Pulmonary artery endothelial cell (primary cell): ENCODE measurements at regions not wholly inside any gene's neighbourhood (a gene's known extent, or its start where the extent isn't known, plus 50 kb on each side); places are given as distances from the start of the nearest gene placed in this dataset.
A peak's percentile ranks its signal among the peaks of the same experiment; 100 is the strongest.
"Not testable (repeated sequence)": the region's sequence is repeated elsewhere in the genome, so short reads cannot be mapped to it uniquely, and the experiment has no call there.

Experiments
- DNase-seq: peaks from one replicate; pipeline ENCODE4 v3.0.0-alpha.2; 2011; ENCODE audit warnings: low read depth, low spot score

DNA sequence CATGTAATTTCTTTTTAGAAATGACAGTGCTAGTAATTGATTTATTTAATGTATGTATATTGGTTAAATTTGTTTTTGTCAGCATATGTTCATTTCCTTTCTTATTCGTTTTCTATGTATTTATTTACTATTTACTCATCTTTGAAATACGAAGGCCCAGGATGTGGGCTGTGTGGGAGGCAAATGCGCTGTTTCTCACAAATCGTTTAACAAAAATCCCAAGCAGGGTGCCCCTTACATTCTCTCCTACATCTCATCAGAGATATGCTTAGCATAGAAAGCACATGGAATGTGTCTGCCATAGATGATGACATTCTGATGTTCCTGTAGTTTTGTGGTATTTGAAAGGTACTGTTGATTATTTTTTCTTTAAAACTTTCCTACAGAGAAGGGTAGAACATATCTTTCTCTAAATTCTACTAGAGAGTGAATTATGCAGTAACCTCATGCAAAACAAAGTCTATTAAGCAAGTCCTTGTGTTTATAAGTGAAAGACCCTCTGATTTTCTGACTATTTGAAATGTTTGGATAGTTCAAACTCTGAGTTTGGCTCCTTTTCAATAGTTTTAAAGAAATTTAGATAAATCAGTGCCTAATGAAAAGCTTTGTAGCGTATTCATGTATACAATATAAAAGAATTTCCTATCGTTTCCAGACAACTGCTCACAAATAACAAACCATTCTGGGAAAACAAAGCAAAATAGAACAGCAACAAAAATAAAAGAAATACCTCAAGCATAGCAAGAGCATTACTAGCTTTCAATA lies 111.1 kb upstream of the VGLL3 start:
- DNase-seq = no peak

DNA sequence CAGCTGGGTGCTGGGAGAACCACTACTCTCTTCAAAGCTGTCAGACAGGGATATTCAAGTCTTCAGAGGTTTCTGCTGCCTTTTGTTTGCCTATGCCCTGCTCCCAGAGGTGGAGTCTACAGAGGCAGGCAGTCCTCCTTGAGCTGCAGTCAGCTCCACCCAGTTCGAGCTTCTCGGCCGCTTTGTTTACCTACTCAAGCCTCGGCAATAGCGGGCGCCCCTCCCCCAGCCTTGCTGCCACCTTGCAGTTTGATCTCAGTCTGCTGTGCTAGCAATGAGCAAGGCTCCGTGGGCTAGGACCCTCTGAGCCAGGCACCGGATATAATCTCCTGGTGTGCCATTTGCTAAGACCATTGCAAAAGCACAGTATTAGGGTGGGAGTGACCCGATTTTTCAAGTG lies 106.8 kb upstream of the VGLL3 start:
- DNase-seq = not testable (repeated sequence)

DNA sequence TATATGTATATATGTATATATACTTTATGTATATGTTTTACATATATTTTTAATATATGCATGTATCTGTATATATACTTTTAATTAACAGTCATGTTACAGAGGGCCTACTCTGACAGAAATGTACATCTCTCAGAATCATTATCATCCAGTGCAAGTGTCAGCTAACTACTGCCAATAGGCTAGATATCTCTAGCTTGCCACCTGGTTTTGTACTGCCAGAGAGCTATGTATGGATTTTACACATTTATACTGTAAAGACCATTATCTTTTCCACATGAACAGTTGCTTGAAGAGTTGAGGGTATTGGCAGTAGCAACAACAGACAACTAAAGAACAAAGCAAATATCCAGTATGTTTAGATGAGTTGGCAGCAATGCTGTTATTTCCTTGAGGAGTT lies 99.7 kb upstream of the VGLL3 start:
- no peak for DNase-seq

GRCh38 chr3:87088993-87089841 lies 98.3 kb upstream of the VGLL3 start:
- no peak for DNase-seq

- no peak for DNase-seq
Measured at GRCh38 chr3:87088430-87088992, 97.6 kb upstream of the VGLL3 start.

DNA sequence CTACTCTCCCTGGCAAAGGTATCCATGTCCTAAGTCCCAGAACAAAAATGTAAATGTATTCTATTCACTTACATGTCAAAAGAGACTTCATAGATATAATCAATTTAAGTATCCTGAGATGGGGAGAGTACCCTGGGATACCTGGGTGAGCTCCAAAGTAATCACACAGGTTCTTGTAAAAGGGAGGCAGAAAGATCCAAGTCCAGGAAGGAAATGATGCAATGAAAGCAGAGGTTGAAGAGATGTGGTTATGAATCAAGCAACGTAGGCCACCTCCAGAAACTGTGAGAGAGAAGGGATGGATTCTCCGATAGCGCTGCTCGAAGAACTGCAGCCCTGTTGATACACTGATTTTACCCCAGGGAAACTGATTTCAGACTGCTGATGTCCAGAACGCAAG lies 93.9 kb upstream of the VGLL3 start:
- no peak for DNase-seq

DNA sequence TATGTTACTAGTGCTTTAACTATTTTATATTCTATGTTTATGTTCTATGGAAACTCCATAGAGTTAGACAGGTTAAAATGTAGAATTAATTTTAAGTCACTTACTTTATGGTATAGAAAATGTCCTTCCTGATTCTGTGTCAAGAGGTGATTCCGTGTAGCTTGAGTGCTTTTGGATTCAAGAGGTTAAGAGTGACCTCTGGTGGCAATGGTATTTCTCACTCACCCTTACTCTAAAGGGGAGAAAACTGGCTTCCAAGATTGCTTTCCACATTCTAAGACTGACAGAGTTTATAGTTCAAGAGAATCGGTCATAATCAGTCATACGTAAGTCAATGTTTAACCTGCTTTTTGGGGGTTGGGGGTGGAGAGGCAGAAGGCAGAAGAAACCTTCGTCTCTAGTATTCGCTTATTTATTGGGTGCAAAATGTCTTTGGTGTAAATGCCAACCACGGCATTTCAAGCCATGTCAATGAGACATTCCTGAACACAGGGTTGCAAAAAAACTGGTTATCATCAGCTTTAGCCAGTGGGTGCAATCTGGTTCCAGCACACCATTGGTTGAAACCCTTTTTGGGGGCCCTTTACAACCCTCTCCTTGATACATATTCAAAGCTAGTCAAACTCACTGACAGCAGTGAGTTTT lies 92.0 kb upstream of the VGLL3 start:
- peak; percentile 7 for DNase-seq

GRCh38 chr3:87077355-87077754 lies 86.4 kb upstream of the VGLL3 start:
- no peak for DNase-seq

GRCh38 chr3:87076946-87077345 lies 86.0 kb upstream of the VGLL3 start:
- DNase-seq = no peak

- DNase-seq = no peak
Measured at GRCh38 chr3:87073496-87074145, 82.7 kb upstream of the VGLL3 start.

GRCh38 chr3:87072446-87072845 lies 81.5 kb upstream of the VGLL3 start:
- DNase-seq = no peak

DNA sequence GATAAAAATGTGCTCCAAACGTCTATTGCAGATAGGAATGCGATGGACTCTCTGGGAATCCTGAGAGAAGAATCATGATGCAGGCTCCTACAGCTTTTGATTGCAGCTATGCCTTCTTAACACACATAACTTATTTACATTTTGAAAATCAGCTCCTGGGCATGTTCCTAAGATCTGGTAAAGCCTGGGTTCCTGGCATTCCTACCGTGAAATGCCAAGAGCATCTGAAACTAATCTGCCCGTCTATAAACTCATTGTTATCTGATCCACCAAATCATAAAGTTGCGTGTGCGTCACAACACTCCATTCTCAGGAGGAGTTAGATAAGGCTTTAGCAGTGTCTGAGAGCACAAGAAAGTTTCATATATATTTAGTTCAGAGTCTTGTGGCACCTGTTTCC lies 79.0 kb upstream of the VGLL3 start:
- no peak for DNase-seq

- DNase-seq = no peak
Measured at GRCh38 chr3:87069021-87069420, 78.1 kb upstream of the VGLL3 start.

- DNase-seq = no peak
Measured at GRCh38 chr3:87062685-87063084, 71.7 kb upstream of the VGLL3 start.

GRCh38 chr3:87057474-87057873 lies 66.5 kb upstream of the VGLL3 start:
- no peak for DNase-seq

- no peak for DNase-seq
Measured at GRCh38 chr3:87053553-87053952, 62.6 kb upstream of the VGLL3 start.

DNA sequence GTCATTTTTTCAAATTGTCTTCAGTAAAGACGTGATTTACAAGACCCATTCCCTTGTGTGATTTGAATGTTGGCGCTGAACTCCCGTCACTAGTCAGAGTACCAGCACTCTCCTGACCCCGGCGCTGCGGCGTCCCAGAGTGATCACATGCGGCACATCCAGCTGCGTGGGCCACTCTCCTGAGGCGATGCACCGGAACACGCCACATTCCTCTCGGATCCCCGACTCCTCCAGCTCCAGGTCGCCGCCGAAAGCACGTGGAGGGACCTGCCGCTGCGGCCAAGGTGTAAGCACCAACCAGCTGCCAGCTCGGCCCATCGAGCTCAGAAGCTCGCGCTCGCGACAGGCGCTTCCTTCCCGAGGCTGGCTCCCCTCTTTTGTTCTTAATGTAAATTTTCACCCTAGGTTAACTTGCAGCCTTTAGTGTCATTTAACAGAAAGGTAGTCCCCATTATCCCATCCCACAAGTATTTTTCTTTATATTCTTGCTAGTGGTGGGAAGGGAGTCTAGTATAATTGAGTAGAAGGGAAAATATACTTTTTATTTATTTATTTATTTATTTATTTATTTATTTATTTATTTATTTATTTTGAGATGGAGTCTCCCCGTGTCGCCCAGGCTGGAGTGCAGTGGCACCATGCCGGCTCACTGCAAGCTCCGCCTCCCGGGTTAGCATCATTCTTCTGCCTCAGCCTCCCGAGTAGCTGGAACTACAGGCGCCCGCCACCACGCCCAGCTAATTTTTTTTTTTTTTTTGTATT lies 61.7 kb upstream of the VGLL3 start:
- DNase-seq = no peak

DNA sequence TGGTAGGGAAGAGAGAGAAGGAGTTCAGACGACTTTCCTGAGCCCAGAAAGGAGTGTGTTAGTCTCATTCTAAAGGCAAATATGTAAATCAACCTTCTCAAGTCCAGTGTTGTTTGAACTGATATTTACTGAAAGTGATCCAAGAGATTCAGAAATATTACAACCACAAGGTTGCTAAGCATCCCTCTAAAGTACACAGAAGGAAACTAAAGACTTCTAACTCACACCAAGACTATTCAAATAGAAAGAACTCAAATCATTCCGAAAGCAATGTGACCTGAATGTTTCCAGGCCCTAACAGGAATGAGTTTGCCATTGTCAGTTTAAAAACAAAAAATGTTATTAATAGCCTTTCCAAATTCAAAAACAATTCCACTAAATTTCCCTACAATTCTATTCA lies 56.9 kb upstream of the VGLL3 start:
- DNase-seq = no peak

DNA sequence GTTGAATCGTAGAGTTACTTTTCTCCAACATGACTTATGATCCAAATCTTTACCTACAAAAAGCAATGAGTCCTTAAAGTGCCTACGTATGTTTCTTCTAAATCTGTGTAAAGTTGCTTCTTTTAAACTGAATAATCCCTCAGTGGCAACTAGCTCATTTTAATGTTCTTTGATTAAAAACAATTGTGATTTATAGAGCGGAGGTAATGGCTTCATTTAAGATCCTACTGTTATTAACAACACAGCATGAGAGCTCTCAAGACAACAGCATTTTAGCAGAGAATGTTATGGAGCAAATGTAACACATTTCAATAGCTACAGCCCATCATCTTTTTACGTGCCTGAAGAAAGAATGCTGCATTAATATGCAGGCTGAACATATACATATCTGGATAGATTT lies 55.3 kb upstream of the VGLL3 start:
- no peak for DNase-seq

DNA sequence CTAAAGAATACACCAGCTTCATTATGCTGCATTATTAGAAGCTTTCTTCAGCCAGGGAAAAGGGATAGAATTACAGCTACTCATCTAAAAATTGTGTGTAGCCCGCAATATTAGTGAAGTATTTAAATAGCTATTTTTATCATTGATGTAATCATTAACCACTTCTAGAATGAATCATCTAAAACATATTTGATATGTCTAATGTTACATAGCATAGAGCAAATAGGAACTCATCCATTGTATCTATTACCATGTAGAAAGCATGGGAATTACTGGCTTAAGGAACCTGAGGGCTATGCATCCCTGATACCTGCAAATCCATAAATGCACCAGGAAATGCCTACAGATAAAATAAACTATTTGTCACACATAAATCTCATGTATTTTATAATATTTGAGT lies 54.5 kb upstream of the VGLL3 start:
- DNase-seq = no peak

DNA sequence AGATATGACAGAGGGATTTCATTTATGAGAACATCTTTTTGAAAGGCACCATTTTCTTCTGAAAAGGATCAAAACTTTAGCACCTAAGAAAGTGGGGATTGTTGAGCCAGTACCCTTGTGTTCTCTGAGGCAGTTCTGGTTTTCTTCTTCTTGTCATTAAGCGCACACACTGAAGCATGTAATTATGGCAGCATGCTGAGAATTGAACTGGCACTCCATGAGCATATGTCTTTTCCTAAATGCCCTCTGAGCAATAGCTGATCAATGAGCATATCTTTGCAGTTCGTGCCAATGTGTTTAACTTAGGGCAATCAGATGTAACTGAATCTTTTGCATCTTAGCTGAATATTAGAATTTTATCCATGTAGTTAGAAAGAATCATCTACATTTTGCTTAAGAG lies 53.9 kb upstream of the VGLL3 start:
- no peak for DNase-seq
